ENCODE measurements at regions not wholly inside any gene's neighbourhood (a gene's known extent, or its start where the extent isn't known, plus 50 kb on each side); places are given as distances from the start of the nearest gene placed in this dataset.

- no peaks in the 10 kb centered on the region for H3K4me1 ChIP-seq (ENCODE audit: insufficient read depth, low read length, poor library complexity, severe bottlenecking)
- no peak for DNase-seq (ENCODE audit: low spot score)
- no peaks in the 10 kb centered on the region for H3K9me2 ChIP-seq (ENCODE audit: insufficient read depth, low read length)
- no peaks in the 10 kb centered on the region for H3K36me3 ChIP-seq (ENCODE audit: insufficient read depth, low read length)
- no peak overlapping the region for H3K4me2 ChIP-seq (ENCODE audit: low read length)
- H3K27ac ChIP-seq (ENCODE audit: low read depth, low read length, poor library complexity, severe bottlenecking), result no peak overlapping the region
- no peaks in the 10 kb centered on the region for H3K9me3 ChIP-seq (ENCODE audit: low read length)
- no peaks in the 10 kb centered on the region for H3K79me2 ChIP-seq (ENCODE audit: insufficient read depth, low read depth, low read length)
- CTCF ChIA-PET (ENCODE audit: unreplicated experiment), result no interaction called here
- no peaks in the 10 kb centered on the region for H4K20me1 ChIP-seq (ENCODE audit: insufficient read depth, low read length)
- BruUV-seq (replicated peaks), result no TSS peak
- intact Hi-C loops (cut with micrococcal nuclease; ENCODE audit: unreplicated experiment), result no loop called here
- no peak overlapping the region for H3K4me3 ChIP-seq (ENCODE audit: low read depth, low read length, poor library complexity, severe bottlenecking)
- no peak overlapping the region for H2AFZ ChIP-seq (ENCODE audit: low read length)
- POLR2A ChIA-PET, result interaction anchor here (1.2 kb wide), 1 partner anchor 11 kb away, joined by 3 read pairs; no protein-coding TSS in a partner anchor
- TF ChIP-seq CTCF (conservative IDR thresholded peaks at IDR 0.05; ENCODE audit: low read length) (no peak), EZH2phosphoT487 (IDR thresholded peaks at IDR 0.05; ENCODE audit: borderline replicate concordance, low read depth, low read length) (no peak)
These were observed 1244.9 kb upstream of the SEL1L start for GRCh38 chr14:82778601-82779000.

- no peaks in the 10 kb centered on the region for H3K9me3 ChIP-seq (ENCODE audit: low read length)
- no peaks in the 10 kb centered on the region for H3K36me3 ChIP-seq (ENCODE audit: insufficient read depth, low read length)
- no TSS peak for BruUV-seq (replicated peaks)
- intact Hi-C loops (cut with micrococcal nuclease; ENCODE audit: unreplicated experiment), result no loop called here
- no peak overlapping the region for H3K4me3 ChIP-seq (ENCODE audit: low read depth, low read length, poor library complexity, severe bottlenecking)
- H3K79me2 ChIP-seq (ENCODE audit: insufficient read depth, low read depth, low read length), result no peaks in the 10 kb centered on the region
- CTCF ChIA-PET (ENCODE audit: unreplicated experiment), result no interaction called here
- no peaks in the 10 kb centered on the region for H4K20me1 ChIP-seq (ENCODE audit: insufficient read depth, low read length)
- no peak for TF ChIP-seq EZH2phosphoT487 (IDR thresholded peaks at IDR 0.05; ENCODE audit: borderline replicate concordance, low read depth, low read length)
- TF ChIP-seq CTCF (conservative IDR thresholded peaks at IDR 0.05; ENCODE audit: low read length), result no peak
- no peak overlapping the region for H3K27ac ChIP-seq (ENCODE audit: low read depth, low read length, poor library complexity, severe bottlenecking)
- H2AFZ ChIP-seq (ENCODE audit: low read length), result no peak overlapping the region
- POLR2A ChIA-PET, result interaction anchor here (1.2 kb wide), 1 partner anchor 11 kb away, joined by 3 read pairs; no protein-coding TSS in a partner anchor
- H3K4me2 ChIP-seq (ENCODE audit: low read length), result no peak overlapping the region
- no peak for DNase-seq (ENCODE audit: low spot score)
- no peaks in the 10 kb centered on the region for H3K4me1 ChIP-seq (ENCODE audit: insufficient read depth, low read length, poor library complexity, severe bottlenecking)
- no peaks in the 10 kb centered on the region for H3K9me2 ChIP-seq (ENCODE audit: insufficient read depth, low read length)
These were observed 1245.6 kb upstream of the SEL1L start for GRCh38 chr14:82779301-82779700.

- H3K79me2 ChIP-seq (ENCODE audit: insufficient read depth, low read depth, low read length), result no peaks in the 10 kb centered on the region
- ChIA-PET CTCF (ENCODE audit: unreplicated experiment) (no interaction called here), POLR2A (no interaction called here)
- no peaks in the 10 kb centered on the region for H3K9me3 ChIP-seq (ENCODE audit: low read length)
- no peaks in the 10 kb centered on the region for H3K9me2 ChIP-seq (ENCODE audit: insufficient read depth, low read length)
- H4K20me1 ChIP-seq (ENCODE audit: insufficient read depth, low read length), result no peaks in the 10 kb centered on the region
- BruUV-seq (replicated peaks), result no TSS peak
- intact Hi-C loops (cut with micrococcal nuclease; ENCODE audit: unreplicated experiment), result no loop called here
- no peaks in the 10 kb centered on the region for H3K36me3 ChIP-seq (ENCODE audit: insufficient read depth, low read length)
- no peak overlapping the region for H3K27ac ChIP-seq (ENCODE audit: low read depth, low read length, poor library complexity, severe bottlenecking)
- no peak overlapping the region for H3K4me3 ChIP-seq (ENCODE audit: low read depth, low read length, poor library complexity, severe bottlenecking)
- H3K4me2 ChIP-seq (ENCODE audit: low read length), result no peak overlapping the region
- DNase-seq (ENCODE audit: low spot score), result no peak
- H3K4me1 ChIP-seq (ENCODE audit: insufficient read depth, low read length, poor library complexity, severe bottlenecking), result no peaks in the 10 kb centered on the region
- no peak for TF ChIP-seq EZH2phosphoT487 (IDR thresholded peaks at IDR 0.05; ENCODE audit: borderline replicate concordance, low read depth, low read length)
- no peak for TF ChIP-seq CTCF (conservative IDR thresholded peaks at IDR 0.05; ENCODE audit: low read length)
- H2AFZ ChIP-seq (ENCODE audit: low read length), result no peak overlapping the region
These were observed 1252.3 kb upstream of the SEL1L start for GRCh38 chr14:82785756-82786482.

Measured in OCI-LY7 (cell line).